C4-2B (cell line): ENCODE measurements at regions not wholly inside any gene's neighbourhood (a gene's known extent, or its start where the extent isn't known, plus 50 kb on each side); places are given as distances from the start of the nearest gene placed in this dataset.

ENCODE experiments used
- ZFX ChIP-seq: fragments of 450-650 bp; IDR thresholded peaks from 2 replicates; pipeline ENCODE4 v1.6.1; 2017
- TF ChIP-seq, protein P1 (sequence below): fragments of 450-650 bp; conservative IDR thresholded peaks from 2 replicates; pipeline ENCODE4 v1.5.1; 2017; ENCODE audit warnings: mild to moderate bottlenecking

GRCh38 chr11:91041626-91042025 lies 818.8 kb upstream of the CHORDC1 start:
- TF ChIP-seq, protein P1, sequence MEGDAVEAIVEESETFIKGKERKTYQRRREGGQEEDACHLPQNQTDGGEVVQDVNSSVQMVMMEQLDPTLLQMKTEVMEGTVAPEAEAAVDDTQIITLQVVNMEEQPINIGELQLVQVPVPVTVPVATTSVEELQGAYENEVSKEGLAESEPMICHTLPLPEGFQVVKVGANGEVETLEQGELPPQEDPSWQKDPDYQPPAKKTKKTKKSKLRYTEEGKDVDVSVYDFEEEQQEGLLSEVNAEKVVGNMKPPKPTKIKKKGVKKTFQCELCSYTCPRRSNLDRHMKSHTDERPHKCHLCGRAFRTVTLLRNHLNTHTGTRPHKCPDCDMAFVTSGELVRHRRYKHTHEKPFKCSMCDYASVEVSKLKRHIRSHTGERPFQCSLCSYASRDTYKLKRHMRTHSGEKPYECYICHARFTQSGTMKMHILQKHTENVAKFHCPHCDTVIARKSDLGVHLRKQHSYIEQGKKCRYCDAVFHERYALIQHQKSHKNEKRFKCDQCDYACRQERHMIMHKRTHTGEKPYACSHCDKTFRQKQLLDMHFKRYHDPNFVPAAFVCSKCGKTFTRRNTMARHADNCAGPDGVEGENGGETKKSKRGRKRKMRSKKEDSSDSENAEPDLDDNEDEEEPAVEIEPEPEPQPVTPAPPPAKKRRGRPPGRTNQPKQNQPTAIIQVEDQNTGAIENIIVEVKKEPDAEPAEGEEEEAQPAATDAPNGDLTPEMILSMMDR: 0 out of 2 replicates have a peak, but pooled peaks have one; percentile 10
- TF ChIP-seq ZFX: no peak
